ENCODE measurements at regions not wholly inside any gene's neighbourhood (a gene's known extent, or its start where the extent isn't known, plus 50 kb on each side); places are given as distances from the start of the nearest gene placed in this dataset.
A peak's percentile ranks its signal among the peaks of the same experiment; 100 is the strongest.

GRCh38 chr9:82606071-82606470 lies 456.9 kb downstream of the RASEF start:
- no peak for DNase-seq
- Mint-ChIP-seq H3K36me3 (no peaks in the 10 kb centered on the region), H3K4me3 (no peak overlapping the region), H3K27me3 (no peaks in the 10 kb centered on the region), H3K27ac (peak overlapping the region in 1 of 6 donors; percentile 4), H3K4me1 (peaks cover 0 to 2% (median 1%) of the 10 kb centered on the region in 3 donors), H3K9me3 (no peaks in the 10 kb centered on the region)
- no peak for ATAC-seq (ENCODE audit: low read depth in 2 of 2)

- Mint-ChIP-seq H3K27me3 (no peaks in the 10 kb centered on the region), H3K36me3 (no peaks in the 10 kb centered on the region), H3K27ac (no peak overlapping the region), H3K4me1 (no peaks in the 10 kb centered on the region), H3K9me3 (no peaks in the 10 kb centered on the region), H3K4me3 (no peak overlapping the region)
- ATAC-seq (ENCODE audit: low read depth in 2 of 2) (peak; percentile 46 to 61), DNase-seq (peak; percentile 47)
Measured at GRCh38 chr9:82606492-82607382, 456.2 kb downstream of the RASEF start.

- H3K27ac Mint-ChIP-seq, result no peak overlapping the region
- H3K27me3 Mint-ChIP-seq, result no peaks in the 10 kb centered on the region
- no peak overlapping the region for H3K4me3 Mint-ChIP-seq
- DNase-seq, result no peak
- H3K4me1 Mint-ChIP-seq, result no peaks in the 10 kb centered on the region
- no peaks in the 10 kb centered on the region for H3K36me3 Mint-ChIP-seq
- no peaks in the 10 kb centered on the region for H3K9me3 Mint-ChIP-seq
- ATAC-seq (ENCODE audit: low read depth in 2 of 2), result no peak
Measured at GRCh38 chr9:82608487-82608886, 454.5 kb downstream of the RASEF start.

- H3K4me1 Mint-ChIP-seq, result no peaks in the 10 kb centered on the region
- no peaks in the 10 kb centered on the region for H3K36me3 Mint-ChIP-seq
- H3K27me3 Mint-ChIP-seq, result peaks cover 5 to 12% (median 5%) of the 10 kb centered on the region in 3 donors
- no peak overlapping the region for H3K4me3 Mint-ChIP-seq
- H3K27ac Mint-ChIP-seq, result no peak overlapping the region
- ATAC-seq (ENCODE audit: low read depth in 2 of 2), result no peak
- no peaks in the 10 kb centered on the region for H3K9me3 Mint-ChIP-seq
- no peak for DNase-seq
Measured at GRCh38 chr9:82612942-82613341, 450.0 kb downstream of the RASEF start.

GRCh38 chr9:82613498-82613897 lies 449.4 kb downstream of the RASEF start:
- no peak overlapping the region for H3K4me3 Mint-ChIP-seq
- ATAC-seq (ENCODE audit: low read depth in 2 of 2), result no peak
- peaks cover 5 to 14% (median 5%) of the 10 kb centered on the region in 3 donors for H3K27me3 Mint-ChIP-seq
- no peak for DNase-seq
- H3K36me3 Mint-ChIP-seq, result no peaks in the 10 kb centered on the region
- no peaks in the 10 kb centered on the region for H3K9me3 Mint-ChIP-seq
- no peak overlapping the region for H3K27ac Mint-ChIP-seq
- no peaks in the 10 kb centered on the region for H3K4me1 Mint-ChIP-seq

DNA sequence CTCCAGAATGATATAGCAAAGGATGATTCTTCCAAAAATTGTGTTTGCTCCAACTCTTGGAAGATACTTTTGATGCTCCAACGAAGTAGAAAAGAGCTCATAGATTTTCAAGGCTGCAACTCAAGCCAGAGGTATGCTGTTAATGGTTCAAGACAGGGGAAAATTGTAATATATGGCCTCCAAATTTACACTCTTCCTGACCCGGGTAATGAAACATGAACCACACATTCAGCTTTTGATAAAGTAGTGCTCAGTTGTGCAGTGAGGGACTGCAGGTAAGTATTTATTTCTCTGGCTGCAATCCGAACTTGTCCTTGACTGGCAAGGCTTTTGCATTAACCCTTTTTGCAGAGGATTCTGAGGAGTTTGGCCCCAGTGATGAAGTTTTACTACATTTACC lies 446.4 kb downstream of the RASEF start:
- DNase-seq, result no peak
- no peak overlapping the region for H3K4me3 Mint-ChIP-seq
- no peaks in the 10 kb centered on the region for H3K36me3 Mint-ChIP-seq
- no peak overlapping the region for H3K27ac Mint-ChIP-seq
- no peak for ATAC-seq (ENCODE audit: low read depth in 2 of 2)
- peaks cover 10 to 16% (median 14%) of the 10 kb centered on the region in 3 donors for H3K27me3 Mint-ChIP-seq
- no peaks in the 10 kb centered on the region for H3K4me1 Mint-ChIP-seq
- H3K9me3 Mint-ChIP-seq, result no peaks in the 10 kb centered on the region

- ATAC-seq (ENCODE audit: low read depth in 2 of 2), result no peak
- Mint-ChIP-seq H3K27ac (no peak overlapping the region), H3K36me3 (no peaks in the 10 kb centered on the region), H3K27me3 (peaks cover 10 to 16% (median 14%) of the 10 kb centered on the region in 3 donors), H3K9me3 (no peaks in the 10 kb centered on the region), H3K4me3 (no peak overlapping the region), H3K4me1 (no peaks in the 10 kb centered on the region)
- no peak for DNase-seq
Measured at GRCh38 chr9:82621447-82621846, 441.5 kb downstream of the RASEF start.

GRCh38 chr9:82637368-82637767 lies 425.6 kb downstream of the RASEF start:
- ATAC-seq (ENCODE audit: low read depth in 2 of 2) (no peak), DNase-seq (no peak)
- Mint-ChIP-seq H3K36me3 (no peaks in the 10 kb centered on the region), H3K4me3 (no peak overlapping the region), H3K9me3 (peaks cover 17 to 39% (median 19%) of the 10 kb centered on the region in 7 donors), H3K27ac (no peak overlapping the region), H3K27me3 (no peaks in the 10 kb centered on the region), H3K4me1 (no peaks in the 10 kb centered on the region)

- DNase-seq (no peak), ATAC-seq (ENCODE audit: low read depth in 2 of 2) (no peak)
- peak overlapping the region in 1 of 6 donors; percentile 28 for H3K27ac Mint-ChIP-seq
- H3K27me3 Mint-ChIP-seq, result no peaks in the 10 kb centered on the region
- H3K4me3 Mint-ChIP-seq, result no peak overlapping the region
- H3K36me3 Mint-ChIP-seq, result peaks cover 0 to 4% of the 10 kb centered on the region in 2 donors
- no peaks in the 10 kb centered on the region for H3K4me1 Mint-ChIP-seq
- peaks cover 6 to 21% (median 9%) of the 10 kb centered on the region in 7 donors for H3K9me3 Mint-ChIP-seq
Measured at GRCh38 chr9:82645600-82645999, 417.3 kb downstream of the RASEF start.

- Mint-ChIP-seq H3K4me3 (no peak overlapping the region), H3K4me1 (no peaks in the 10 kb centered on the region), H3K27ac (no peak overlapping the region), H3K36me3 (peaks cover 0 to 10% of the 10 kb centered on the region in 2 donors), H3K9me3 (peaks cover 11 to 27% (median 16%) of the 10 kb centered on the region in 7 donors), H3K27me3 (no peaks in the 10 kb centered on the region)
- ATAC-seq (ENCODE audit: low read depth in 2 of 2), result no peak
- DNase-seq, result no peak
Measured at GRCh38 chr9:82650368-82650767, 412.6 kb downstream of the RASEF start.

GRCh38 chr9:82651474-82651873 lies 411.5 kb downstream of the RASEF start:
- no peaks in the 10 kb centered on the region for H3K27me3 Mint-ChIP-seq
- ATAC-seq (ENCODE audit: low read depth in 2 of 2) (no peak), DNase-seq (no peak)
- no peak overlapping the region for H3K27ac Mint-ChIP-seq
- H3K4me1 Mint-ChIP-seq, result no peaks in the 10 kb centered on the region
- no peak overlapping the region for H3K4me3 Mint-ChIP-seq
- peaks cover 0 to 10% of the 10 kb centered on the region in 2 donors for H3K36me3 Mint-ChIP-seq
- peaks cover 11 to 27% (median 16%) of the 10 kb centered on the region in 7 donors for H3K9me3 Mint-ChIP-seq

- ATAC-seq (ENCODE audit: low read depth in 2 of 2) (no peak), DNase-seq (no peak)
- no peaks in the 10 kb centered on the region for H3K36me3 Mint-ChIP-seq
- no peaks in the 10 kb centered on the region for H3K9me3 Mint-ChIP-seq
- H3K4me1 Mint-ChIP-seq, result no peaks in the 10 kb centered on the region
- no peak overlapping the region for H3K4me3 Mint-ChIP-seq
- H3K27ac Mint-ChIP-seq, result no peak overlapping the region
- no peaks in the 10 kb centered on the region for H3K27me3 Mint-ChIP-seq
Measured at GRCh38 chr9:82665324-82665723, 397.6 kb downstream of the RASEF start.

- H3K4me3 Mint-ChIP-seq, result no peak overlapping the region
- no peaks in the 10 kb centered on the region for H3K9me3 Mint-ChIP-seq
- H3K4me1 Mint-ChIP-seq, result no peaks in the 10 kb centered on the region
- DNase-seq, result no peak
- no peak overlapping the region for H3K27ac Mint-ChIP-seq
- no peak for ATAC-seq (ENCODE audit: low read depth in 2 of 2)
- H3K27me3 Mint-ChIP-seq, result no peaks in the 10 kb centered on the region
- H3K36me3 Mint-ChIP-seq, result no peaks in the 10 kb centered on the region
Measured at GRCh38 chr9:82668689-82669199, 394.2 kb downstream of the RASEF start.

DNA sequence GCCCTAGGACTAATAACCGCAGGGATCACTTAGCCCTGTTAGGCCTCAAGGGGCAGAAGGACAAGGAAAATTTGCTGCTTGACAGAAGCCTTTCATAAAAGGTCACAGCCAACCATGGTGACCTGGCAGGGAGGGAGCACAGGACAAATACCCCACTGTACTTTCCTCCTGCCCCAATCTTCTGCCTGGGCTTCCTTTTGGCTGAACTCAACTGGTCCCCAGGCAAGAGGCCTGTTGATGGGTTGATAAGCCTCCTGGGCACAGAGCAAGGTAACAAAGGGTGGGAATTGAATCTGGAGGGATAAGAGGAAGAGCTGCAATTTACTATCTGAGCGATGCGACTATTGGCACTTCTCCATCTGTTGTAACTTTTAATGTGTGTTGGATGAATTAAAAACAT lies 392.9 kb downstream of the RASEF start:
- Mint-ChIP-seq H3K4me1 (no peaks in the 10 kb centered on the region), H3K4me3 (no peak overlapping the region), H3K36me3 (no peaks in the 10 kb centered on the region), H3K27me3 (no peaks in the 10 kb centered on the region), H3K9me3 (no peaks in the 10 kb centered on the region), H3K27ac (no peak overlapping the region)
- no peak for DNase-seq
- no peak for ATAC-seq (ENCODE audit: low read depth in 2 of 2)
